ENCODE measurements at regions not wholly inside any gene's neighbourhood (a gene's known extent, or its start where the extent isn't known, plus 50 kb on each side); places are given as distances from the start of the nearest gene placed in this dataset.
"Not testable (repeated sequence)": the region's sequence is repeated elsewhere in the genome, so short reads cannot be mapped to it uniquely, and the experiment has no call there.

DNA sequence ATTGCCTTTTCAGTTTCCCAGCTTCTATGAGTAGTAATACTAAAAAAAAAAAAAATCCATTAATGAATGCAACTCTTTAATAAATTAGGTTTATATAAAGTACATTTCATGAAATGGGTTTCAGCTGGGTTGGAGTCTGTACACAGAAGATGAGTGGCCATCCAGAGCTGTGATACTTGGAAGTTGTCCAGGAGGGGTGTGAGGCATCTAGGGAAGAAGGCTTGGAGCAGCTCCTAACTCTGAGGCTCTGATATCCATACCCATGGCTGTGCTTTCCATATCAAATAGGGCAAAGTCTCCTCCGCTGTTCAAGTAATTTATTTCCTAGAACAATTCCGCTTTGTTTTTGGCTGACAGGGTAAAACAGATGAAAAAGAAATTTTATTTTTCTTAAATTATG is 423.3 kb upstream of the TENM3 start:
- Histone ChIP-seq H3K4me1 (ENCODE audit: insufficient read depth, low read length) (peaks cover 32% of the 10 kb centered on the region), H3K9ac (ENCODE audit: low read depth, low read length) (no peak overlapping the region), H3K9me3 (ENCODE audit: control insufficient read depth, insufficient read depth, low read length) (peaks cover 10% of the 10 kb centered on the region), H3K36me3 (ENCODE audit: insufficient read depth, low read length) (no peaks in the 10 kb centered on the region)

DNA sequence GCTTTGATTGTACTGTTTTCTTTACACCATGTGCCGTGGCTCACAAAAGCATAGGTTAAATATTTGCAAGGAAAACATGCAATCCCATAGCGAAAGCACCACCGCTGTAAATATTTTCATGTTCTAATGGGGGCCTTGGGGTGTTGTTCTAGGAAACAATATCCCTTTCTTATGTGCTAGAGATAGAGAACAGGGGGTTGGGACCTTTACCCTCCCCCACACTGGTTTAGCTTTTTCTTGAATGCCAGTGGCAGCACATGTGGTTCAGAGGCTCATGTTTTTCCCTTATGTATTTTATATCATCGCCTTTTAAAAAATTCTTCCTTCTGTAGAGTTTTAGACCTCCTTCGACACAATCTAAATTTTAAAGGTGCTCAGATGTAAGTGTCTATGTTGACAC is 422.6 kb upstream of the TENM3 start:
- Histone ChIP-seq H3K9me3 (ENCODE audit: control insufficient read depth, insufficient read depth, low read length) (peaks cover 10% of the 10 kb centered on the region), H3K9ac (ENCODE audit: low read depth, low read length) (no peak overlapping the region), H3K36me3 (ENCODE audit: insufficient read depth, low read length) (no peaks in the 10 kb centered on the region), H3K4me1 (ENCODE audit: insufficient read depth, low read length) (peaks cover 32% of the 10 kb centered on the region)

GRCh38 chr4:181821039-181822004 is 421.9 kb upstream of the TENM3 start:
- Histone ChIP-seq H3K9ac (ENCODE audit: low read depth, low read length) (no peak overlapping the region), H3K4me1 (ENCODE audit: insufficient read depth, low read length) (peaks cover 32% of the 10 kb centered on the region), H3K36me3 (ENCODE audit: insufficient read depth, low read length) (no peaks in the 10 kb centered on the region), H3K9me3 (ENCODE audit: control insufficient read depth, insufficient read depth, low read length) (peaks cover 10% of the 10 kb centered on the region)

DNA sequence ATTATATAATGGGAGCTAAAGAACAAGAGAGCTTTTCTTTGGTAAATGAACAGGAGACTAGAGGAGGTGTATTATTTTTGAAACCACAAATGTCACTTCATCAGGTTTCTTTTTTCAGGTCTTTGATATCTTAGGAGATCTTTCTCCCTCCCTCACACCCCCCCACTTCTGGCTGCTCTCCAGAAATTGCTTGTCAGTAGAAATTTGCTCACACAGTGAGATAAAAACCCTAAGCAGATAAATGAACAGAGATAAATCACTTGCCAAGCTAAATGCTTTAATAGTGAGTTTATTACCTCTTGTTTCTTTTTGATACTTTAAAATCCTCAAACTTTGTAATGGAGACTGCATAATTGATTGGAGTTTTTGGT is 421.2 kb upstream of the TENM3 start:
- Histone ChIP-seq H3K9me3 (ENCODE audit: control insufficient read depth, insufficient read depth, low read length) (peaks cover 10% of the 10 kb centered on the region), H3K36me3 (ENCODE audit: insufficient read depth, low read length) (no peaks in the 10 kb centered on the region), H3K4me1 (ENCODE audit: insufficient read depth, low read length) (peaks cover 36% of the 10 kb centered on the region), H3K9ac (ENCODE audit: low read depth, low read length) (no peak overlapping the region)

- no peak overlapping the region for H3K9ac ChIP-seq (ENCODE audit: low read depth, low read length)
- peaks cover 42% of the 10 kb centered on the region for H3K4me1 ChIP-seq (ENCODE audit: insufficient read depth, low read length)
- H3K9me3 ChIP-seq (ENCODE audit: control insufficient read depth, insufficient read depth, low read length), result peaks cover 10% of the 10 kb centered on the region
- no peaks in the 10 kb centered on the region for H3K36me3 ChIP-seq (ENCODE audit: insufficient read depth, low read length)
Measured at GRCh38 chr4:181823183-181823582, 420.0 kb upstream of the TENM3 start.

DNA sequence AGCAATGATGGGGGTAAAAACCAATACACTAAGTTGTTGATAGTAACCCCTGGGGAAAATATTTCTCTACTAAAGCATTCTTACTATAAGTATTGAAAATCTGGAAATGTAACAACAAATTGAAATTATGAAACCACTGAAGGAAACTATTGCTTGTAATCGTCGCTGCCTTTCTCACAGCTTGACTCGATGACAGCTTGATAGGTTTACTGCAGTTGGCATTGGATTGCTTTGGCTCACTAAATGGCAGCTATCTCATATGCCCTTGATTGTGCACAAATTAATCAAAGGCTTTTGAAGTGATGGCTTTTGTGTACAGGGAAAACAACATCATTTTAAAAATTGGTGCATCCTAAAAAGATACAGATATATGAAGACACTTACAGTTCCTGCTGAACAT is 419.6 kb upstream of the TENM3 start:
- peaks cover 10% of the 10 kb centered on the region for H3K9me3 ChIP-seq (ENCODE audit: control insufficient read depth, insufficient read depth, low read length)
- H3K36me3 ChIP-seq (ENCODE audit: insufficient read depth, low read length), result no peaks in the 10 kb centered on the region
- H3K4me1 ChIP-seq (ENCODE audit: insufficient read depth, low read length), result peaks cover 42% of the 10 kb centered on the region
- H3K9ac ChIP-seq (ENCODE audit: low read depth, low read length), result no peak overlapping the region

DNA sequence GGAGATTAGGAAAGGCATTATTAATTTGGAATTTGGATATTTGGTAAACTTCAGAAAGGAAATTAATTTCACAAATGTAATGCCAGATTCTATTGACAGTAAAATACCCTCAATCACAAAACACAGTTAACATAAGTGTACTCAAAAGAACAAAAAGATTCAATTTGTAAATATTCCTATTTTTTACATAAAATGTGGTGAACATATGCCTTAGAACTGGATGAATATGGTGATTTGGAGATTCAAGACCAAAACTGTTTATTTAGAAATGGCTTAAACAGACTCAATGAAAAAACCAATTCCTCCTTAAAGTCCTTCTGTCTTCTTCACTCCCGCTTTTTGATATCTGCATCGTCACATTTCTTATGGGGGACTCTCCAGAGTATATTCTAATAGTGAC is 417.6 kb upstream of the TENM3 start:
- no peak overlapping the region for H3K9ac ChIP-seq (ENCODE audit: low read depth, low read length)
- H3K4me1 ChIP-seq (ENCODE audit: insufficient read depth, low read length), result peaks cover 42% of the 10 kb centered on the region
- H3K9me3 ChIP-seq (ENCODE audit: control insufficient read depth, insufficient read depth, low read length), result no peaks in the 10 kb centered on the region
- H3K36me3 ChIP-seq (ENCODE audit: insufficient read depth, low read length), result no peaks in the 10 kb centered on the region

DNA sequence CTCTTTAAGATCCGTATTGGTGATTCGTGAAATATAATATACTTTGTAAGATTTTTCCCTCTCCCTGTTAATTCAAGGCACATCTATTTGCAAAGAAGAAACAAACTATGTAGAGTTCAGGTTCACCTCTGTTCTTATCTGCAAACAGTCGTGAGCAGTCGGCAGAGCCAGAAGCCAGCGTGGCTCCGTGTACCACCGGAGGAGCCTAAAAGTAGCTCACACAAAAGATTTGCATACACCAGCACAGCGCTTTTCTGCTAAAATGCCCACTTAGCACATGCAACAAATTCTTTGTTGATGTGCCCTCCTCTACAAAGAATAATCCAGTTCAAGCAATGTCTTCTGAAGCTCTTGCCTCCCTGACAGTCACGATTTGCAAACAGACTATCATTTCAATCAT is 416.0 kb upstream of the TENM3 start:
- Histone ChIP-seq H3K36me3 (ENCODE audit: insufficient read depth, low read length) (no peaks in the 10 kb centered on the region), H3K4me1 (ENCODE audit: insufficient read depth, low read length) (peaks cover 25% of the 10 kb centered on the region), H3K9ac (ENCODE audit: low read depth, low read length) (no peak overlapping the region), H3K9me3 (ENCODE audit: control insufficient read depth, insufficient read depth, low read length) (no peaks in the 10 kb centered on the region)

DNA sequence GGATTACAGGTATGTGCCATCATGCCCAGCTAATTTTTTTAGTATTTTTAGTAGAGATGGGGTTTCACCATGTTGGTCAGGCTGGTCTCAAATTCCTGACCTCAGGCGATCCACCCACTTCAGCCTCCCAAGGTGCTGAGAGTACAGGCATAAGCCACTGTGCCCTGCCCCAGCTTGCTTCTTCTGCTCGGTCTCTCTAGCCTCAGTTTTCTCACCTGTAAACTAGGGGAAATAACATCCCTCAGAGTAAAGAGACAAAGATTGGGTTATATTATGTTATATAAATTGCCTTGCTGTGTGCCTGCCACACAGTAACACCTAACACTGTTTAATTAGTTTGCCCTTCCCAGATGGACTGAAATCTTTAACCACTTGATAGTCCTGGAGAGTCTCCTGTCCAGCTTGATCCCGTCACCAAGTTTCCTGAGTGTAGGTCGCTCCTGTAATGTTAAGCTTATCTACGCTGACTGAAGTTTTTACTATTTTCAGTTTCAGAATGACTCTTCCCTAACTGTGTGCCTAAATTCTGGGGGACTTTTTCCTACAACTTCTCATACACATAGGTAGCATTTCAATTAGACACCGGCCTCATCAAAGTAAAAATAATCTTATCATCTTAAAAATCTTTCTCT is 412.7 kb upstream of the TENM3 start:
- H3K4me1 ChIP-seq (ENCODE audit: insufficient read depth, low read length), result peaks cover 10% of the 10 kb centered on the region
- H3K9me3 ChIP-seq (ENCODE audit: control insufficient read depth, insufficient read depth, low read length), result no peaks in the 10 kb centered on the region
- no peaks in the 10 kb centered on the region for H3K36me3 ChIP-seq (ENCODE audit: insufficient read depth, low read length)
- H3K9ac ChIP-seq (ENCODE audit: low read depth, low read length), result no peak overlapping the region

- no peak overlapping the region for H3K9ac ChIP-seq (ENCODE audit: low read depth, low read length)
- H3K36me3 ChIP-seq (ENCODE audit: insufficient read depth, low read length), result no peaks in the 10 kb centered on the region
- H3K9me3 ChIP-seq (ENCODE audit: control insufficient read depth, insufficient read depth, low read length), result no peaks in the 10 kb centered on the region
- no peaks in the 10 kb centered on the region for H3K4me1 ChIP-seq (ENCODE audit: insufficient read depth, low read length)
Measured at GRCh38 chr4:181834071-181834470, 409.1 kb upstream of the TENM3 start.

DNA sequence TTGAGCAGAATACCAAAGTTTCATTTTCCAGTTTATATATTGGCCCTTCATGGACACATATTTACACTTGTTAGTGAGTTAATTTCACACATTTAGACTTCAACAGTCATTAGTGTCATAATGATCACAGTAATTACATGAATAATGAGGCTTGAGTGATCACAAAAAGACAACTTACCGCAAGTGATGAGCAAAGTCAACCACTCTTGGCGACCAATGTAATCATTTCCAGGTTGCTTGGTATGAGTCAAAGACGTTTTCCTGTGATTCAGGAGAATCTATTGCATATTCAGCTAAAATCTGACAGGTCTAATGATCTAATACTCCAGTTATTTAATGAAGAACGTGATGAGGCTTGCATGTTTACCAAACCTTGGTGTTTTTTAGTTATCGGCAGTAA is 407.9 kb upstream of the TENM3 start:
- no peaks in the 10 kb centered on the region for H3K4me1 ChIP-seq (ENCODE audit: insufficient read depth, low read length)
- H3K36me3 ChIP-seq (ENCODE audit: insufficient read depth, low read length), result no peaks in the 10 kb centered on the region
- H3K9ac ChIP-seq (ENCODE audit: low read depth, low read length), result no peak overlapping the region
- H3K9me3 ChIP-seq (ENCODE audit: control insufficient read depth, insufficient read depth, low read length), result no peaks in the 10 kb centered on the region

- Histone ChIP-seq H3K9ac (ENCODE audit: low read depth, low read length) (no peak overlapping the region), H3K36me3 (ENCODE audit: insufficient read depth, low read length) (no peaks in the 10 kb centered on the region), H3K9me3 (ENCODE audit: control insufficient read depth, insufficient read depth, low read length) (no peaks in the 10 kb centered on the region), H3K4me1 (ENCODE audit: insufficient read depth, low read length) (no peaks in the 10 kb centered on the region)
Measured at GRCh38 chr4:181838253-181838652, 404.9 kb upstream of the TENM3 start.

DNA sequence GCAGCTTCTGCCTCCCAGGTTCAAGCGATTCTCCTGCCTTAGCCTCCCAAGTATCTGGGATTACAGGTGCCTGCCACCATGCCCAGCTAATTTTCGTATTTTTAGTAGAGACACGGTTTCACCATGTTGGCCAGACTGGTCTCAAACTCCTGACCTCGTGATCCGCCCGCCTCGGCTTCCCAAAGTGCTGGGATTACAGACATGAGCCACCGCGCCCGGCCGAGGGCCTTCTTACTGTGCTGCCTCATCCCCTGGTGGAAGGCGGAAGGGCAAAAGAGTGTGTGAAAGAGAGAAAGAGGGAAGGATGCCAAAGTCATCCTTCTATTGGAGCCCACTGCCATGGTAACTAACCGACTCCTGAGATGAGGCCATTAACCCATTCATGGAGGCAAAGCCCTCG is 399.4 kb upstream of the TENM3 start:
- H3K4me1 ChIP-seq (ENCODE audit: insufficient read depth, low read length); H3K9ac ChIP-seq (ENCODE audit: low read depth, low read length): not testable (repeated sequence)

GRCh38 chr4:181845617-181846016 is 397.6 kb upstream of the TENM3 start:
- no peak overlapping the region for H3K9ac ChIP-seq (ENCODE audit: low read depth, low read length)
- H3K9me3 ChIP-seq (ENCODE audit: control insufficient read depth, insufficient read depth, low read length), result no peaks in the 10 kb centered on the region
- no peaks in the 10 kb centered on the region for H3K4me1 ChIP-seq (ENCODE audit: insufficient read depth, low read length)
- H3K36me3 ChIP-seq (ENCODE audit: insufficient read depth, low read length), result no peaks in the 10 kb centered on the region

More for the DNA sequence above, 399.4 kb upstream of the TENM3 start:
- not testable (repeated sequence) for H3K9me3 ChIP-seq (ENCODE audit: control insufficient read depth, insufficient read depth, low read length); H3K36me3 ChIP-seq (ENCODE audit: insufficient read depth, low read length)

GRCh38 chr4:181846934-181847333 is 396.3 kb upstream of the TENM3 start:
- Histone ChIP-seq H3K4me1 (ENCODE audit: insufficient read depth, low read length) (no peaks in the 10 kb centered on the region), H3K9ac (ENCODE audit: low read depth, low read length) (no peak overlapping the region), H3K9me3 (ENCODE audit: control insufficient read depth, insufficient read depth, low read length) (no peaks in the 10 kb centered on the region), H3K36me3 (ENCODE audit: insufficient read depth, low read length) (no peaks in the 10 kb centered on the region)
